Activated naive CD4-positive, alpha-beta T cell treated with anti-CD3 and anti-CD28 coated beads for 36 hours (primary cell): ENCODE measurements at regions not wholly inside any gene's neighbourhood (a gene's known extent, or its start where the extent isn't known, plus 50 kb on each side); places are given as distances from the start of the nearest gene placed in this dataset.
"Not testable (repeated sequence)": the region's sequence is repeated elsewhere in the genome, so short reads cannot be mapped to it uniquely, and the experiment has no call there.

Source experiments
- CTCF ChIA-PET: fragments of 350-600 bp; sonication (Branson Sonifier 250); formaldehyde crosslinking; loops from one replicate; lab custom pipeline; 2021; ENCODE audit warnings: antibody characterized with exemption; lab: Charles Lee
- DNase-seq: peaks from one replicate; pipeline ENCODE4 v3.0.0-alpha.2; 2020
- H3K27ac Mint-ChIP-seq: one replicate; pipeline ENCODE4 v1.8.0; 2021; ENCODE audit warnings: mild to moderate bottlenecking, mixed read lengths
- H3K27me3 Mint-ChIP-seq: one replicate; pipeline ENCODE4 v1.8.0; 2021; ENCODE audit warnings: low read depth, mixed read lengths
- H3K36me3 Mint-ChIP-seq: one replicate; pipeline ENCODE4 v1.8.0; 2021; ENCODE audit warnings: low read depth, mixed read lengths
- H3K4me1 Mint-ChIP-seq: one replicate; pipeline ENCODE4 v1.8.0; 2021; ENCODE audit warnings: low read depth, mixed read lengths
- H3K4me3 Mint-ChIP-seq: one replicate; pipeline ENCODE4 v1.8.0; 2021; ENCODE audit warnings: mild to moderate bottlenecking, moderate library complexity, mixed read lengths
- H3K9me3 Mint-ChIP-seq: one replicate; pipeline ENCODE4 v1.8.0; 2021; ENCODE audit warnings: mixed read lengths
- intact Hi-C: fragments of 100-400 bp; cut with micrococcal nuclease; formaldehyde crosslinking; loops from one replicate; pipeline ENCODE4 v1.15.1; 2023

DNA sequence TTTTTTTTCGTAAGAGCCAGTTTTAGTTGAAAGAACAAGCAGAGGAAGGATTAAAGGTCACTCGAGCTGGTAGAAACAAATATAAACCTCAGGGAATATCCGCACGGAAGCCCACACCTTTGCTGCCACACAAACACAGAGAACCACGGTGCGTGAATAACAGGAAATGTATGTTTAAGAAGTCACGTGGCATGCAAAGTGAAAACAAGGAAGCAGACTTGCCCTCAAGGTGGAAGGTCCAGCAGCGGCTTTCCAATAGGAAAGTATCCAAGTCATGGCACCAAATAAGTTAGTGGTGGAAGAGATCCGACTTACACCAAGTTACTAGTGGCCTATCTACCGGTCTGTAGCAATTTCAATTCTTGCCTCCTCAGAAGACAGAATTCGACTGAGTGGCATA is 215.5 kb downstream of the HHIP start:
- H3K27ac Mint-ChIP-seq, result no peak overlapping the region
- no peaks in the 10 kb centered on the region for H3K36me3 Mint-ChIP-seq
- no peaks in the 10 kb centered on the region for H3K4me1 Mint-ChIP-seq
- H3K27me3 Mint-ChIP-seq, result no peaks in the 10 kb centered on the region
- H3K9me3 Mint-ChIP-seq, result peaks cover 14% of the 10 kb centered on the region
- intact Hi-C loops, result no loop called here
- H3K4me3 Mint-ChIP-seq, result no peak overlapping the region
- CTCF ChIA-PET, result no interaction called here
- no peak for DNase-seq

DNA sequence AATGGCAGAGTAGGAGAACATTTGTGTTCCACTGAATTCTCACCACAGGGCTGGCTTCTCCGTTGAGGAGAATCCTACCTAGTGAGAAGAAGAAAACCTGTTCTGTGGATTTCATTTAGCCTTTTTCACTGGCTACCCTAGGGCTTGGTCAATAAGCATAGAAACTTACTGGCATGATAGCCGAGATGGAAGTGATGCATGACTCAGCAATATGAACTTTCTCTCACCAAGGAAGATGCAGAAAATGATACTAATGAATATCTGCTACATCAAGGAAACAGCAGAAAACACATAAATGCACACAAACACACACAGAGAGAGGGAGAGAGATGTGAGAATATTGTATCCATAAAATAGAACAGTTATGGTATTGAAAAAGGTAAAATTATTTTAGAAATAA is 216.3 kb downstream of the HHIP start:
- intact Hi-C loops, result no loop called here
- Mint-ChIP-seq H3K36me3 (no peaks in the 10 kb centered on the region), H3K4me3 (no peak overlapping the region), H3K9me3 (peaks cover 19% of the 10 kb centered on the region), H3K4me1 (no peaks in the 10 kb centered on the region), H3K27me3 (no peaks in the 10 kb centered on the region), H3K27ac (no peak overlapping the region)
- CTCF ChIA-PET, result no interaction called here
- DNase-seq, result no peak

DNA sequence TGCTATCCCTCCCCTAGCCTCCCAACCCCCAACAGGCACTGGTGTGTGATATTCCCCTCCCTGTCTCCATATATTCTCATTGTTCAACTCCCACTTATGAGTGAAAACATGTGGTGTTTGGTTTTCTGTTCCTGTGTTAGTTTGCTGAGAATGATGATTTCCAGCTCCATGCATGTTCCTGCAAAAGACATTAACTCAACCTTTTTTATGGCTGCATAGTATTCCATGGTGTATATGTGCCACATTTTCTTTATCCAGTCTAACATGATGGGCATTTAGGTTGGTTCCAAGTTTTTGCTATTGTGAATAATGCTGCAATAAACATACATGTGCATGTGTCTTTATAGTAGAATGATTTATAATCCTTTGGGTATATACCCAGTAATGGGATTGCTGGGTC is 218.9 kb downstream of the HHIP start:
- CTCF ChIA-PET, H3K27me3 Mint-ChIP-seq, H3K4me1 Mint-ChIP-seq, H3K36me3 Mint-ChIP-seq, H3K4me3 Mint-ChIP-seq, intact Hi-C loops, H3K27ac Mint-ChIP-seq, DNase-seq: not testable (repeated sequence)
- peaks cover 13% of the 10 kb centered on the region for H3K9me3 Mint-ChIP-seq

DNA sequence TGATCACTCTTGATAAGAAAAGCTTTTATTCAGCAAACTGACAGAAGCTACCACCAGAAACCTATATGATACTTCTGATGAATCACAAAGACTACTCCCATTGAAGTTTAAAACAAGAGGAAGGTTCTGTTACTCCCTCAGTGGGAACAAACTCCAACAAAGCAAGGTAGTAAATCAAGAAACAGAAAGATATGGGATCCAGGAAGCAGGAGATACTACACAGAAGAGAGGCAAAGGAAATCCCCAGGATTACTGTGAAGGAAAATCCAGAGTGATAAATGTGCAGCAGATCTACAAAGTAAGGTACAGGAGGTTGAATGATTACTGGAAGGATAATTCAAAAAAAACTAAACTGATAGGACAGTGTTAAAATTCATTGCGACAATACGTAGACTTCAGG is 222.4 kb downstream of the HHIP start:
- CTCF ChIA-PET, result no interaction called here
- intact Hi-C loops, result no loop called here
- no peak overlapping the region for H3K4me3 Mint-ChIP-seq
- no peak overlapping the region for H3K27ac Mint-ChIP-seq
- no peak for DNase-seq
- peaks cover 10% of the 10 kb centered on the region for H3K9me3 Mint-ChIP-seq
- H3K4me1 Mint-ChIP-seq, result no peaks in the 10 kb centered on the region
- H3K27me3 Mint-ChIP-seq, result no peaks in the 10 kb centered on the region
- no peaks in the 10 kb centered on the region for H3K36me3 Mint-ChIP-seq

DNA sequence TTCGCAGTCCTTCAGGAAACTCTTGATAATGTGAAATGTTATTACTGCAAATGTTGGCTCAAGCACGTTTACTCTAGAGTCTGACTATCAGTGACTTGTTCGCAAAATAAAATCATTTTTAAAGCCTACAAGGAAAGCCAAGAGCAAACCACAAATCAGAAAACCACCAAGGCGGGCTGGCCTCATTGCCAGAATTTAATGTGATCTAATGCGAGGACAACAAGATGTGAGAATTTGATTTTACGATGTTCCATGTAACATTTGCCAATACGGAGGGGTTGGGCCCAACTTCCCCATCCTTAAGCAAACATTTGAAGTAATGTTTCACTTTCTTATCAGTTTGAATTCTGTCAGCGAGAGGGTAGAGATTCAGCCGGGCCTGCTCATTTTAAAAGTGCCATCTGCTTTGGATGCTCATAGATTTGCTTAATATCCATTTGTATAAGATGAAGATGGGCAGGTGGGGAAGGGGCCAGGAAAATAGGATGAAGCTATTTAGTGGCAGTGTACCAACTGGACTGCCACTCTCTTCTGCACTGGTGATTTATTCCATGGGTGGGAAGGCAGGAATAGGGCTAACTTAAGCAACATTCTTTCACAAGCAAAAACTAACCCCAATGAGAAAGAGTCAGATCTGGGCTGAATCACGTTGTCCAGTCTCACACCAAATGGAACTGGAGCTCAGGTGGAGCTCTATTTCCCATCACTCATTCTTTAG is 225.3 kb downstream of the ANAPC10 start:
- Mint-ChIP-seq H3K4me3 (no peak overlapping the region), H3K27ac (no peak overlapping the region), H3K27me3 (no peaks in the 10 kb centered on the region), H3K4me1 (no peaks in the 10 kb centered on the region), H3K9me3 (no peaks in the 10 kb centered on the region), H3K36me3 (no peaks in the 10 kb centered on the region)
- intact Hi-C loops, result no loop called here
- no peak for DNase-seq
- CTCF ChIA-PET, result no interaction called here

DNA sequence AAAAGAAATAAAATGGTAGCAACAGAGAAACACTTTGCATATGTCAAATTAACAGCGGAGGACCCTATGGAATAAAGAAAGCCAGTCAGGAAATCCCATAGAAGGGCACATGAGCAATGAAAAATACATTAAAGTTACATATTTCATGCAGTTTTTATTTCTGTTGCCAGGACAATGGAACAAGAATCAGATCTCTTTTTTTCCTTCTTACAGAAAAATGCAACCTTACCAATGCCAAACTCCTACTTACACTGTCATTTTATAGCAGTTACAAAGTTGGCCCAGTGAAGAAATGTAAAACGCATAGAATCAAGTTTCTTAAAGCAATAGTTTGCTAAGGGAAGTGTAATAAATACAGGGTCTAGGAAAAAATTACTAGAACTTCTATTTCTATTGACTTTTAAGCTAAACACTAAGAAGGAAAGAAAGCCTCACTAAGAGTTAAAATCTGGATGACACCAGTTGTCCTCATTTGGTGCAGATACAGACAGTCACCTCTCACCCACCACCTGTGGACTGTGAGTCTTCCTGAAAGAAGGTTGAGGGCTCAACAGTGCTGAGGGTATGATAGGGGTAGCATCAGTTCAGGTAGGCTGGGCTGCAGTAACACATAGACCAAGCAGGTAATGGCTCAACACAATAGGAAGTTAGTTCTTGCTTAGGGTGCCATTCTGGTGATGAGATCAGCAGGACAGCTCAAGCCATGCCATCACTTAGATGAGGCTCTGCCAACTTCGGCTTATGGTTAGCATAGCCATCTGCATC is 224.6 kb downstream of the ANAPC10 start:
- Mint-ChIP-seq H3K27ac (no peak overlapping the region), H3K36me3 (no peaks in the 10 kb centered on the region)
- intact Hi-C loops, result no loop called here

DNA sequence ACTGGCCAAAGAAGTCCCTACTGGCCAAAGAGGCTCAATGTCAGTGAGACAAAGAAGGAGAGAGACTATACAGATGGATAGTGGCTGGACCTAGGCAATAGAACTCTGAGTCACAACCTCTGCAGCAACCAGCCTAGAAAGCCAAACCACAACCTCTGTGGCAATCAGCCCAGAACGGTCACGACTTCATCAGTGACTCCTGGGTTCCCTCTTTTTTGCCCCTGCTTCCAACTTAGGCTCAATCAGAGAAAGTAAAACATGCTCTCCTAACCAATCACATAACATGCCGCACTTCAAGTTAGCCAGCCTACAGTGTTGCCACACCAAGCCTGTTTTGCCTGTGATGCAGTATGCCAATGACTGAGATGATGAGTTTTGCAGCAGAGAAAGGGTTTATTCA is 203.4 kb downstream of the ANAPC10 start:
- CTCF ChIA-PET, result no interaction called here
- H3K4me3 Mint-ChIP-seq, result no peak overlapping the region
- H3K9me3 Mint-ChIP-seq, result peaks cover 3% of the 10 kb centered on the region
- H3K27ac Mint-ChIP-seq, result no peak overlapping the region
- no peaks in the 10 kb centered on the region for H3K27me3 Mint-ChIP-seq
- DNase-seq, result no peak
- no peaks in the 10 kb centered on the region for H3K4me1 Mint-ChIP-seq
- H3K36me3 Mint-ChIP-seq, result no peaks in the 10 kb centered on the region
- intact Hi-C loops, result no loop called here

More for the DNA sequence above, 224.6 kb downstream of the ANAPC10 start:
- DNase-seq, result no peak
- CTCF ChIA-PET, result no interaction called here
- no peaks in the 10 kb centered on the region for H3K4me1 Mint-ChIP-seq
- no peaks in the 10 kb centered on the region for H3K27me3 Mint-ChIP-seq
- no peak overlapping the region for H3K4me3 Mint-ChIP-seq
- no peaks in the 10 kb centered on the region for H3K9me3 Mint-ChIP-seq

DNA sequence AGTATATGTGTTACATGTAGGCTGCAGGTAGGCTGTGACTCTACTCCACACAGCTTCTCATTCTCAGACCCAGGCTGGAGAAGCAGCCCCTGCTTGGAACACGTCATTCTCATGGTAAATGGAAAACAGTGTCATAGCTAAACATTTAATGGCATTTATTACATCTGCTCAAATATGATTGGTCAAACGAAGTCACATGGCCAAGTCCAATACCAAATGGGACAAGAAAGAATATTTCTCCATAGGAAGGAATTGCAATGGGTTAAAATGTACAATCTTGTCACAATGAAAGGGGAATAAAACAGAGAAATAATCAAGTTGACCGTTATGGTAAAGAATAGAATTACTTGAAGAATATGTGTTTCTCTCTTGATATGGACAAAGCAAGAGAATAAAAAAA is 198.6 kb downstream of the ANAPC10 start:
- intact Hi-C loops, result no loop called here
- CTCF ChIA-PET, result no interaction called here
- DNase-seq, result no peak
- no peak overlapping the region for H3K4me3 Mint-ChIP-seq
- H3K27ac Mint-ChIP-seq, result no peak overlapping the region
- H3K4me1 Mint-ChIP-seq, result no peaks in the 10 kb centered on the region
- H3K36me3 Mint-ChIP-seq, result no peaks in the 10 kb centered on the region
- peaks cover 3% of the 10 kb centered on the region for H3K9me3 Mint-ChIP-seq
- H3K27me3 Mint-ChIP-seq, result no peaks in the 10 kb centered on the region

DNA sequence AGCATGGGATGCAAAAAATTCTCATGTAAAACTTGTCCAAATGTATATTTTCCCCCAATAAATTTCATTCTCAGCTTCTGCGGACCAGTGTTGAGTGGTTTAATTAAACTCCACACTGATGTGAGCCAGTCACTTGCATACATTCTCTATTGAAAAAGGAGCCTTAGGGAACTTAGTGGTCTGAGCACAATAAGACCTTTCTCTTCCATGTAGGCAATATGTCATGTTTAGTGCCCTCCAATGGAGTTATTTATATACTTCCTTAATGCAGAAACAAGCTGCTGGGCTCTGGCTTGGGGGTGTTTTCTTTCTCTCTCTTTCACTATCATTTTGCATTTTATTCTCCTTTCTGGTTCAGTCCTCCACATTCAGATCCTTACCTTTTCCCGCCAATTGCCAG is 196.9 kb downstream of the ANAPC10 start:
- no peak for DNase-seq
- H3K4me3 Mint-ChIP-seq, result no peak overlapping the region
- no peaks in the 10 kb centered on the region for H3K27me3 Mint-ChIP-seq
- intact Hi-C loops, result no loop called here
- H3K9me3 Mint-ChIP-seq, result no peaks in the 10 kb centered on the region
- no peak overlapping the region for H3K27ac Mint-ChIP-seq
- H3K36me3 Mint-ChIP-seq, result no peaks in the 10 kb centered on the region
- CTCF ChIA-PET, result no interaction called here
- H3K4me1 Mint-ChIP-seq, result no peaks in the 10 kb centered on the region

DNA sequence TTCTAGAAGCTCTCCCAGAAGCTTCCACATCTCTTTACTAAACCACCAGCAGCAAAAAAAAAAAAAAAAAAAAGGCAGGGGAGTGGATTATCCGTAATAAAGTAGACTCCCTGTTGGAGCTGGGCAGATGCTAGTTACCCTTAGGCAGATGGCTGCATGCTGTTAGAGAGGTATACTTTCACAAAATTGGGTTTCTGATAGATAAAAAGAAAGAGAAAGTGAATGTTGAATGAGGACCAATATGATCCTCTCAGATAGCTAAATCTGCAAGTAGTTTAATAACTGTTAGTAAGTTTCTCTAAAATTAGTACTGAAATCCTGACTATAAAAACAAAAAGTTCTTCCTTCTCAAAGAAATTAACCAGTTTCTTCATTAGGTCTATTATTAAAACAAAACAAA is 195.4 kb downstream of the ANAPC10 start:
- CTCF ChIA-PET, result no interaction called here
- no peak overlapping the region for H3K4me3 Mint-ChIP-seq

DNA sequence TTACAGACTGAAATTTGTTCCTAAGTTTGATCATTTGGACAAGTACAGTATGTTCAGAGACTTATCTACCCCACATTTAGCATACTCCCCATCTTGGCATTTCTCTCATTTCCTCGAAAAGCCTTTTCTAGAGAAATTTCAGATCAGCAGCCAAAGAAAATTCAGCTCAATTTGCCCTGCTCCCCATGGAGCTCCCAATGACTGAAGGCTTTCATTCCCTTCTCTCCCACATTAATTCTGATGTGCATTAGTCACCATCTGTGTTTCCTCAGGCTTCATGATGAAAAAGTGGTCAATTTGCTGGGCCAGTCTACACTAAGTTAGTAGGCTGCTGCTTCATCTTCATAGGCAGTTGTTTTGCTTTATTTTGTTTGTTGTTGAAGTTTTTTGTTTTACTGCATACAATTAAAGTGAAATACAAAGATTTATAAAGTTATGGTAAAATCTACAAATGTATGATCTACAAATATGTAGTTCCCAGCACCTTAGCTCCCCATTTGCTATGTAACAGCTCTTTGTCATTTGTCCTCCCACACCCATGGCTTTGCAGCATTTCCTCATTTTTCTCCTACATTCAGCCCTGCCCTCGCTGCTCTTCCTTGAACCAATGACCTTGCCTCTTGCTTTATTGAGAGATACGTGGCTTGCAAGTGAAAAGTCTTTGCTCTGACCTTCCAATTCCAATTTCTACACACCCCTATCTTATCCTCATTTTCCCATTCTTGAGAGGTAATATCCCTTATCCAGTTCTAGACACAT is 193.9 kb downstream of the ANAPC10 start:
- DNase-seq, result no peak
- H3K36me3 Mint-ChIP-seq, result no peaks in the 10 kb centered on the region
- no peaks in the 10 kb centered on the region for H3K27me3 Mint-ChIP-seq
- intact Hi-C loops, result no loop called here
- no peaks in the 10 kb centered on the region for H3K9me3 Mint-ChIP-seq
- H3K4me1 Mint-ChIP-seq, result no peaks in the 10 kb centered on the region
- no peak overlapping the region for H3K4me3 Mint-ChIP-seq
- no peak overlapping the region for H3K27ac Mint-ChIP-seq
- CTCF ChIA-PET, result interaction anchor here (0.7 kb wide), 1 partner anchor 10 kb away, joined by 3 read pairs; no protein-coding TSS in a partner anchor

More for the DNA sequence above, 195.4 kb downstream of the ANAPC10 start:
- Mint-ChIP-seq H3K9me3 (no peaks in the 10 kb centered on the region), H3K27me3 (no peaks in the 10 kb centered on the region), H3K36me3 (no peaks in the 10 kb centered on the region), H3K27ac (no peak overlapping the region), H3K4me1 (no peaks in the 10 kb centered on the region)
- intact Hi-C loops, result no loop called here
- DNase-seq, result no peak

DNA sequence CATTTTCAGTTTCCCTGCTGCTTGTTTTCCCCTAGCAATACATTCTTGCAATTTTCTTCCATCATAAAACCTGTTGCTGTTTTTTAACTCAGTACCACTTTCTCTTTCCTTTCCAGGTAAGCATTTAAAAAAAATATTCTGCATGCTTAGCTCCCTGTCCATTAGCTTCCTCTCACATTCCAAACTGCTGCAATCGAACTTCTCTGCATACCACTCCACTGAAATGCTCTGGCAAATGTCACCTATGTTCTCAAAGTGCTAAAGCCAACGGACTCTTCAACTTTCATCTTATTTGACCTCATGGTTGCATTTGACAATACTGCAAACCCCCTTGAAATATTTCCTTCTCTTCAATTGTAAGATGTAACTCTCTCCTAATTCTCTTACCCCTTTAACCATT is 192.7 kb downstream of the ANAPC10 start:
- no peaks in the 10 kb centered on the region for H3K9me3 Mint-ChIP-seq
- intact Hi-C loops, result no loop called here
- DNase-seq, result no peak
- H3K27ac Mint-ChIP-seq, result no peak overlapping the region
- no peak overlapping the region for H3K4me3 Mint-ChIP-seq
- H3K36me3 Mint-ChIP-seq, result no peaks in the 10 kb centered on the region
- H3K4me1 Mint-ChIP-seq, result no peaks in the 10 kb centered on the region
- CTCF ChIA-PET, result no interaction called here
- H3K27me3 Mint-ChIP-seq, result no peaks in the 10 kb centered on the region
